ENCODE measurements at regions not wholly inside any gene's neighbourhood (a gene's known extent, or its start where the extent isn't known, plus 50 kb on each side); places are given as distances from the start of the nearest gene placed in this dataset.
"Not testable (repeated sequence)": the region's sequence is repeated elsewhere in the genome, so short reads cannot be mapped to it uniquely, and the experiment has no call there.

DNA sequence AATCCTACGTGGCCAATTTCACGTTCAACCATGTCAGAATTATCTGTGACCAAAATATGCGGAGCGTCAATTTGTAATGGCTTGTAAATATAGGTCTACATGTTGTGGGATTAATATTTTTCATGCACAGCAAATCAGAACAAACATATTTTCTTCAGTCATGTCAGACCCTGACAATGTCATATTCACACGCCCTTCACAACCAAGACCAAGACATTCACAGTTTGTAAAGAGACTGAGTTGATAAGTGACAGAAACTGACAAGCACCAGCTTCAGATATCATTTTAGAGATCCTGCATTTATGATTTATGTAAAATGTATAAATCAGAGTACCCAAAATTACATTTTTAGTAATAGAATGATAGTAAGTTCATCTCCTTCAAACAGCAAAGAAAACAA, 57.3 kb upstream of the NOVA1 start:
- no peak for DNase-seq (ENCODE audit: low read depth, low spot score)

DNA sequence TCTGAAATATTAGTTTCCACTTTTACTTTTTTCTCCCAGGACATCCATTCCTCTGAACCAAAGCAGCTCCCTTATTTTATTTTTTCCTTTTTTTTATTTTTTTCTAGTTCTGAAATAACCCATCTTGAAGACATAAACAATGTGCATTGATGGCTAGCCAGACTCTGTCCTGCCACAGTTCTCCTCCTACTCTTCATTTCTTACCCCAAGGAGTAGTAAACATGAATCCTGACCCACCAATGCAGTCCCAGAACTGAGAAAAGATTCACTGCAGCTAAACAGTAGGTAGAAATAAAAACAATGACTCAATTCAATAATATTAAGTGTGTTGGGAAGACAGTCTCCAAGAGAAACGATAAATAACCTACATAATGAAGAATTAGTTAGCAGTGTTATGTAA, 65.7 kb upstream of the NOVA1 start:
- no peak for DNase-seq (ENCODE audit: low read depth, low spot score)

DNA sequence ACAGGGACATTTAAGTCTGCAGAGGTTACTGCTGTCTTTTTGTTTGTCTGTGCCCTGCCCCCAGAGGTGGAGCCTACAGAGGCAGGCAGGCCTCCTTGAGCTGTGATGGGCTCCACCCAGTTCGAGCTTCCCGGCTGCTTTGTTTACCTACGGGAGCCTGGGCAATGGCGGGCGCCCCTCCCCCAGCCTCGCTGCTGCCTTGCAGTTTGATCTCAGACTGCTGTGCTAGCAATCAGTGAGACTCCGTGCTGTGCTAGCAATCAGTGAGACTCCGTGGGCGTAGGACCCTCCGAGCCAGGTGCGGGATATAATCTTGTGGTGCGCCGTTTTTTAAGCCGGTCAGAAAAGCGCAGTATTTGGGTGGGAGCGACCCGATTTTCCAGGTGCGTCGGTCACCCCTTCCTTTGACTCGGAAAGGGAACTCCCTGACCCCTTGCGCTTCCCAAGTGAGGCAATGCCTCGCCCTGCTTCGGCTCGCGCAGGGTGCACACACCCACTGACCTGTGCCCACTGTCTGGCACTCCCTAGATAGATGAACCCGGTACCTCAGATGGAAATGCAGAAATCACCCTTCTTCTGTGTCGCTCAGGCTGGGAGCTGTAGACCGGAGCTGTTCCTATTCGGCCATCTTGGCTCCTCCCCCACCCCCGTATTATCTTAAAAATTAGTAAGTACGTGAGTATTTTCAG, 81.0 kb upstream of the NOVA1 start:
- DNase-seq (ENCODE audit: low read depth, low spot score), result not testable (repeated sequence)

DNA sequence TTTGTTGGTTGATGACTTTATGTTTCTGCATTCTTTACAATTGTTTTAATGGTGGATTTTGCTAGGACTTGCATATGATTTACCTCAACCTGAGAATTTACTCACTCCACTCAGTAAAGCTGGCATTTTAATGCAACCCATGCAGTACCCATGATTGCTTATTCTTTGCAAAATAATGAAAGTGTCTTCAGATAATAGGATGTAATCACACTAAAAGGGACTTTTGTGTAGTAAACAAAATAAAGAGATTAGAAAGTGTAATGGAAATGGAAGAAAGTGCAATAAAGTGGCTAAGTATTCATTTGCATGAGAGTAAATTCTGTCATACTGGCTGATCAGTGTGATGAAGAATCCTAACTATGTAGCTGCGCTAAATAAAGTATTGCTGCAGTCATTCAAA, 87.6 kb upstream of the NOVA1 start:
- DNase-seq (ENCODE audit: low read depth, low spot score), result no peak

DNA sequence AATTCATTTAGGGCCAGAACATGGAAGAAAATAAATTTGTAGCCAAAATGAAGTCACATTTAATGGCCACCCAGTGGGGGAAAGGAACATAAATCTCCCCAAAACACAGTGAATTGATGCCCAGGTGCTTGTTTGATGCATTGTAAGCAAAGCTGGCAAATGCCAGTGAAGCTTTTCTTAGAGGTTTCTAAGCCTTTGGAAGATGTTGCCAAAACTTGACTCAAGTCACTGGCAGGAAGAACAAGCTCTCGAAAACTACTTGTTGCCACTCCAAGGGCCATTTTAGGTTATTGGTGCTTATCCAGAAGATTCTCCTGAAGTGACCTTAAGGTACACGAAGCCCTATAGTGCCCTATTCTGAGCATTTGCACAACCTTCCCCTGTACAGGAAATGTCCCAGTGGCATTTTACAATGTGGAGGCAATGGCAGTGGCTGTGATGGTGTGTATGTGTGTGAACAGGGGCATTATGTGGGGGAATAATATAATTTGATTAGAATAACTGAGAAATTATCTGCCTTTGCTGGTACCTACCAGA, 89.5 kb upstream of the NOVA1 start:
- DNase-seq (ENCODE audit: low read depth, low spot score), result no peak

DNA sequence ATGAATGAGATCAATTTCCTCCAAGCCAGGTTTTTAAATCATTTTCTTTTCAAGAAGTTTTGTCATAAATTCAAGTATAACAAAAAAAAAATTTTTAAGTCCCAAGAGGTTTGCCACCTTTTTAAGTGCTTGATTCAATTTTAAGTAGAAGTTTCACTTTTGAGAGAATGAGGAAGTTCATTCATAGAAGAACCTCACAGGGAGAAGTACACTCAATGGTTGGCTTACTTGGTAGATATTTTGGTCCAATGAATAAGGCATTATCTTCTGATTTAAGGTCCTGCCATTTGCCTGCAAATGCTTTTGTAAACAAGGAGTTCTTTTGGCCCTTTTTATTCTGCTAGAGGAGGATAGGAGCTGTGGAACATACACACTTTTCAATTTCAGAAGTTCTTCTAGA, 96.7 kb upstream of the NOVA1 start:
- no peak for DNase-seq (ENCODE audit: low read depth, low spot score)

DNA sequence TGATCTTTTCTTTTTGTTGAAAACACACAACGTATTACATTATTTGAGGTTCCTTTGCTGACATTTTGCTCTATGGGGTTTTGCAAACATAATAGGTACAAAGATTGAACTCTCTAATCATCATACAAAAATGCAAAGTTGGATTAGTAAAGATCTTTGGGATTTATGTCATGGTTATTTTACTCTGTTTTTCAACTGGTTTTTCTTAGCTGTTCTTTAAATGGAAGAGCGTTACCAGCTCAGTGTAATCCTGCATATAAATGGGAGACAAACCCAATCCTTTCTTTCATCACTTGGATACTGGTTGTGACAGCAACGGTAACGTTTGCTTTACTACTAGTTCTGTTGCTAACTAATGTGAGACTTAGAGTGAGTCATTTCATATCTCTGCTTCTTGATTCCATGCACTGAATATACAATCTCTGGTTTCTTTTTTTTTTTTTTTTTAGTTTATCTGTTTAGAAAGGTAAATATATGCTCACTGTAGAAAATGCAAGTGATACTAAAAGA, 104.9 kb upstream of the NOVA1 start:
- DNase-seq (ENCODE audit: low read depth, low spot score), result peak; percentile 40

DNA sequence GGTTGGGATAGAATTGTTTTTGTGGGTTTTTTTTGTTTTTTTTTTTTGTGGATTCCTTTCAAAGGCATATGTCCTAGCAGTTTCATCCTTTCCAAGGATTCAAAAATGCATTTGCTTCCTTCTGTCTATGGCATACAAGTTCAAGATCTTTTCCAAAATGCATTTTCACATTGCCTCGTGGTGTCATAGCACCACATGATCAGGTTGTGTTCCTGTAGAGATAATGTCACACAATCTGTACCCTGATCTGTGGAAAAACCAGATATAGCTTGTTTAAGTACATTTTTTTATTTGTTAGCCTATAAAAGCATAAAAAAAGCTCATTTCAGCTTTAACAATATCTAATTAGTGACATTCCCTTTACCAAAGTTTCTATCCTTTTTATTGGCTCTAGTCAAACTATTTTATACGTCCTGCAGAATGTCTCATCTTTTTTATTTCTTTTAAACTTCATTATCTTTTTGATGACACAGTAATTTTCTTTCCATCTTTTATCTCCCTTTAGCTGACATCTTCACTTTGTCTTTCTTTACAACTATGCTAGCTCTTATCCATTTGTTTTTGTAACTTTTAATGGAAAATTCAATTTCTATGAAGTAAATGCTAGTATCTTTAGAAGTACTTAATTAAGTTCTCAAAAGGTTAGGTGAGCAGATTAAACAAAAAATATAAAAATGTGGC, 106.0 kb upstream of the NOVA1 start:
- DNase-seq (ENCODE audit: low read depth, low spot score), result no peak

DNA sequence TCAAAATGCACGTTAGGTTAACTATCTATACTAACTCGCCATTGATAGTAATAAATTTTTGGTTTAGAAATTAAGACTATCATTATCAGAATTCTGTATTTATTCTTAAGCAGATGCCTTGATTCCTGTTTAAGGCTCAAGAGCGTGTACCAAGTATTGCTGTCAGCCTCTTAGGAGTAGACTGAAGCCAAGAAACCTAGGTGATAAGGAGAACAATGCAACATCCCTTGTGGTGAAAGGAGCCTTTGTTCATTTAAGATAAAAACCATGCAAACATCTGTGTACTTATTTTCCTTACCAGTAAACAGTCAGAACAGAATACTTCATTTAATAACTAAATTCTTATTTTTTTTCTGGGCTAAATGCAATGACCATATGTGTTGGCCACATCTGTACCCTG, 109.4 kb upstream of the NOVA1 start:
- DNase-seq (ENCODE audit: low read depth, low spot score), result no peak

DNA sequence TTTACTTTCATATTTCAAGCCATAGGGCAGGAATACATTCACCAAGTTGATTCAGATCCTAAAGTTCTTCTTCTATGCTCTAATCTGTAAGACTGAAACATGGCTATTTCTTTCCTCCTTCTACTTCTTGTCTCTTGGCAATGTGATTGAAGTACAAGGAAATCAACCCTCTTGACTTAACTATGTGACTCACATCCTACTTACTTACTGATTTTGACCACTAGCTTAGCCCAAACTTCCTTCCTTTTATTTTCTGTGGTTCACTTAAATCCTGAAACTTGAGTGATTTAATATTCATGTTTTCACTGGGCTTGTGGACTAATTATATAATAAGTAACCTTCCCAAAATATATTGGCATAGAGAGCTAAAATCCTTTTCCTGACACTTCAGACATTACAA, 111.2 kb upstream of the NOVA1 start:
- peak; percentile 58 for DNase-seq (ENCODE audit: low read depth, low spot score)

DNA sequence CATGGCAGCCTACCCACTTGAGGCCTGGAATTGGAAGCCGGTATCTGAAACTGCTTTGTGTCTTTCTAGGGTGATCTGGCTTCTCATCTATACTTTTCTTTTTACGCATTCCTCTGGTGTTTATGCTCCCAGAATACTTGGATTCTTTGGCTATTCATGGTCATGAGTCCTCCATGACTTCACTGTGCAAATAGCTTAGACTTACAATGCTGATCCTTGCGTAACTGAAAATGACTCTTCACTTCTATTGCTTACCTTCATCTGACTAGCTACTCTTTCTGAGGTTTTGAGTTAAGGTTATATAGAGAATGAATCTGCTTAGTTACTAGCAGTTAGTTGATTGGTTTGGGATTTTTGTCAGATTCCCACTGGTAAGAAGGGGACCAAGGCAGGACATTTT, 121.7 kb upstream of the NOVA1 start:
- DNase-seq (ENCODE audit: low read depth, low spot score), result peak; percentile 63

DNA sequence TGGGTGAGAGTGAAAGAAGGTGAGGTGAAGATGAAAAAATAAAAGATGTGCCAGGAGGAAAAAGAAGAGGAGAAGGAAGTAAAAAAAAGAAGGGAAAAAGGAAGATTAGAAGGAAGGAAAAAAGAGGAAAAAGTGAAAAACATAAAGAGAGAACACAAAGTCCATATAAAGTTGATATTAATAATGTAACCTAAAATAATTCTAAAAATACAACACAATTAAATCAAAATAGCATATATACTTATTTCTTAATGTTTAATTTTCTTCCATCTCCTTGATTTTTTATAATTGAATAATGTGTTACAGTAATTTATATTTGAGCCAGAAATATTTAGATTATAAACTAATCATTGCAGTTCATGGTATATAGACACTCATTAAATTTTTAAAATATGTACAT, 124.4 kb upstream of the NOVA1 start:
- DNase-seq (ENCODE audit: low read depth, low spot score), result no peak

DNA sequence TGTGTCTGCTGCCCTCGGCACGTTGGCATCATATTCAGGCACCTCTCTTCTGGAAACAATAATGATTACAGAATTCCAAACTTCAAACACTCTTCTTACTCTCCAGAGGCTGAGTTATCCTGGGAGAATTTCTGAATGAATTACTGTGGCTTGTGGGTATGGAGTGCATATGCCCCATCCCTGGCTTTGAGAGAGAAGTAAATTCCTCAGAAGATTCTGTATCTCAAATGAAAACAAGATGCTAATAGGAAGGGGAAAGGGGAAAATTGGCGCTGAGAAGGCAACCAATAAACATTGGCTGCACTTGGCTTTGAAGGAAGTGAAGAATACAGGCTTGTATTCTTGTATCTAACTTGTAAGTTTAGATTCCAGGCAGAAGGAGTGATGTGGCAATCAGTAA, 132.0 kb upstream of the NOVA1 start:
- peak; percentile 91 for DNase-seq (ENCODE audit: low read depth, low spot score)

DNA sequence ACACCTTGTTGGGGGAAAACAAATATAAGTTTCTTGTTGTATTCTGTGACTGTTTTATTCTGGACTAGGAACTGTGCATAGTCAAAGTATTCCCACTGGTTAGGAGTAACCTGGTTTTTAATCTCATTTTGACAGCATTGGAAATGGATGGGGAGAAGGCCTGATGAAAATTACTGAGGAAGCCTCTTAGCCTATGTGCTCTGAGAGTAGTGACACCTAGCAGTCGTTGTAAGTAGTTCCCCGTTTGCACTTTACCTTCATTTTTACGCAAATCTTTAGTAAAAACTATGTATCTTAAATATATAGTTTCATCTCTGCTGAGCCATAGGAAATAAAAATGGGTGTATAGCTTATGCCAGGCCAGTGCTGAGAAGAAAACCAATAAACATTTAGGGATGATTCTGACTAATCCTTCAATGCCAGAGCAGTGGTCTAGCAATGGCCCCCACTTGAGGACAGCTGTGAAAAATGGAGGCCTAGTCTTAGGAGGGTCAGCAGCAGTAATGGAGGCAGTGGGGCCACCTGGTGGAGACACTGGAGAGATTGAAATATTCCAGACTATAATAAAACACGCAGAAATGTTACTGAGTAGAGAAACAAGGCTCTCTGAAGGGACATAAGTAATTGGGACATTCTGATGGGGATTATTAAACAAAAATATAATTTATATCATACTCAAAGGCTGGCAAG, 133.2 kb upstream of the NOVA1 start:
- DNase-seq (ENCODE audit: low read depth, low spot score), result peak; percentile 28

DNA sequence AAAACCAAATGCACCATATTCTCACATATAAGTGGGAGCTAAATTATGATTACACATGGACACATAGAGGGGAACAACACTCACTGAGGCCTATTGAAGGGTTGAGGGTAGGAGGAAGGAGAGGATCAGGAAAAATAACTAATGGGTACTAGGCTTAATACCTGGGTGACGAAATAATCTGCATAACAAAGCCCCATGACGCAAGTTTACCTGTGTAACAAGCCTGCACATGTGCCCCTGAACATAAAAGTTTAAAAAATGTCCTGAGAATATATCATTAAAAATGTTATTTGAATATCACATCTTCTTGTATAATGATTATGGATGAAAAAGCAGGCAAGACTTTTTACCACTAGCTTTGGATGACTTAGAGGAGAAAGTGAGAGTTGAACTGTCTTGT, 138.0 kb upstream of the NOVA1 start:
- DNase-seq (ENCODE audit: low read depth, low spot score), result no peak

DNA sequence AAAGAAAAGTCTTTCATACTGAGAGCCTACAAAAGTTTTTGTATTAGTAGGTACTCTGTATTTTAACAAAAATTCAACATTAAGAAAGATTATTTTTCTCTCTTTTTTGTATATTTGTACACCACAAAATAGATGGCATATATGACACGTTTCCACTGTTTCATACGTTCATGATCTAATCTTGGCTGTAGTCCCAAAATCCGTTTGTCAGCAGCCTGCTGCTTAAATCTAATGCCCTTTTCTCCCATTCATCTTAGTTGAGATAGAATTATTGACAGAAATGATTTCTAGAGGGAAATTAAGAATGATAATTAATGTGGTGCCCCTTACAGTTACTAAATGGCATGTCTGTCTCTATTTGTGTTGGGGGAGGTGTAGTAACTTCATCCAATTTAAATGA, 140.7 kb upstream of the NOVA1 start:
- no peak for DNase-seq (ENCODE audit: low read depth, low spot score)

DNA sequence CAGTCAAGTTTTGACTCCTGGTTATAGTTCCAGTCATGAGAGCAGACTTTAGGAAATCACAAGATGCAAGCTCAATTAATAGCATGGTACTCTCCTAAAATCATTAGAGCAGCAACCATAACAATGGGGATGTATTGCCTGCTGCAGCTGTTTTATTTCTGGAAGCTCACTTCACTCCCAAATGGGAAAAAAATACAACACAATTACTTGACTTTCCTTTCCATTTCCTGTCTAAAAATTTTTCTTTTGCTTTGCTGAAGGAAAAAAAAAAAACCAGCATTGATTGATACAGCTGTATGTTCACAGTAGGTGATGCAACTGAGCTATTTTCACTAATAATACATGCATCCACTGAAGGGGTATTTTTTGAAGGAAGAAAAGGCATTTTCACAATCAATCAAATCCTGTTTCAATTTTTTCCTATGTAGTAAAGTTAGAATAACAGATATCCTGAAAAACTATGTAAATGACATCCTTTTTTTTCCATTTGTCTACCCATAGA, 143.9 kb upstream of the NOVA1 start:
- no peak for DNase-seq (ENCODE audit: low read depth, low spot score)

DNA sequence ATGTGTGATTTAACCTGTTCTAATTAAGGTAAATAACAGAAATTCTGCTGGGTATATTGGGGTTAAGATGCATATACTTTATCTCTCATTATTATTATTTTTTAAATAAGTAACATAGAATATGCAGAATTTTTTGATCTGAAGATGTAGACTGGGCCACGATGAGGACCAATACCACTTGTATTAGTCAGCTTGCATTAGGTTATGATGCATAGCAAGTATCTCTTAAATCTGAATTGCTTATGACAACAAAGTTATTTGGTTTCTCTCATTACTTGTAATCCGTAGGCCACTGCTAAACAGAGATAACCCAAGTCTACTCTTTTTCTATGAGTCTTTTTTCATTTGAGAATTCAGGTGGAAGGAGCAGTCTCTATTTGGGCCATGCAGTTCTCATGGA, 145.5 kb upstream of the NOVA1 start:
- DNase-seq (ENCODE audit: low read depth, low spot score), result no peak

DNA sequence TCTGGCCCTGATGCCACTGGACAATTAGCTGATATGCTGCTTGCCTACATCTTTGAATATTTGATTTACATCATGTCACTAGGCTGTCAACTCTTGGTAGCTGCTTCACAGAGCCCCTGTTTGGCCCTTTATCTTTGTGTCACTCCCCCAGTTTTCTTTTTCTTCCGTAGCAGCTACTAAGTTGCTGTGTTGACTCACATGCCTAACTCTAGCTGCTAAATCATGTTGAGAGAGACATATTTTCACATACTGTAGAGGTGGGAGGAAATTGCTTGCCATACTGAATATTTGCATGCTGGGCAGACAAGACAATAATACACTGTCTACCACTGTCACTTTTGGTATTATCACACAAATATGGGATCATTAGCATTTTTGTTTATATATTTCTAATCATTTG, 147.1 kb upstream of the NOVA1 start:
- no peak for DNase-seq (ENCODE audit: low read depth, low spot score)

DNA sequence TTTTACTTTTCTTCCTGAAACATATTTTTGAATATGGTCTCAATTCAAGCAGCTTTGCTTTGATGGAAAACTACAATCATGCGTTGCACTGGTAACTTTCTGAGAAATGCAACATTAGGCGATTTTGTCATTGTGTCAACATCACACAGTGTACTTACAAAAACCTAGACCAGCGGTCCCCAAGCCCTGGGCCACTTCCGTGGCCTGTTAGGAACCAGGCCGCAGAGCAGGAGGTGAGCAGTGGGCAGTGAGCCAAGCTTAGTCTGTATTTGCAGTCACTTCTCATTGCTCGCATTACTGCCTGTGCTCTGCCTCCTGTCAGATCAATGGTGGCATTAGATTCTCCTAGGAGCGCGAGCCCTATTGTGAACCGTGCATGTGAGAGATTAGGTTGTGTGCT, 163.7 kb upstream of the NOVA1 start:
- no peak for DNase-seq (ENCODE audit: low read depth, low spot score)

DNA sequence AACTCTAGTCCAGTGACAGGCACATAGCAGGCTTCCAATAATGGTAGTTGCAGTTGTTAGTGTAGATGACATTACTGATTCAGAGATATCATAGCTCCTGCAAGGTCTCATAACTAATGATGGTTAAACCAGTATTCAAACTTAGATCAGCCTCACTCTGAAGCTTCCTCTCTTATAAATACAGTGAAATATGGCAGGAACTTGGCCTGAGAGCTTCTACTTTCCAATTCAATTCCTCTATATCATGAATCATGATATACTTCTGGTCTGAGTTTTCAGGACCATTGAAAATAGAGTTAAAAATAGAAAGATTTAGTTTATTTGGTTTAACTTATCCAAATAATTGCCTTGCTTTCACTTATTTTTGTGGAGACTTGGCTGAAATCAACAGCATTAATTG, 167.5 kb upstream of the NOVA1 start:
- DNase-seq (ENCODE audit: low read depth, low spot score), result no peak

DNA sequence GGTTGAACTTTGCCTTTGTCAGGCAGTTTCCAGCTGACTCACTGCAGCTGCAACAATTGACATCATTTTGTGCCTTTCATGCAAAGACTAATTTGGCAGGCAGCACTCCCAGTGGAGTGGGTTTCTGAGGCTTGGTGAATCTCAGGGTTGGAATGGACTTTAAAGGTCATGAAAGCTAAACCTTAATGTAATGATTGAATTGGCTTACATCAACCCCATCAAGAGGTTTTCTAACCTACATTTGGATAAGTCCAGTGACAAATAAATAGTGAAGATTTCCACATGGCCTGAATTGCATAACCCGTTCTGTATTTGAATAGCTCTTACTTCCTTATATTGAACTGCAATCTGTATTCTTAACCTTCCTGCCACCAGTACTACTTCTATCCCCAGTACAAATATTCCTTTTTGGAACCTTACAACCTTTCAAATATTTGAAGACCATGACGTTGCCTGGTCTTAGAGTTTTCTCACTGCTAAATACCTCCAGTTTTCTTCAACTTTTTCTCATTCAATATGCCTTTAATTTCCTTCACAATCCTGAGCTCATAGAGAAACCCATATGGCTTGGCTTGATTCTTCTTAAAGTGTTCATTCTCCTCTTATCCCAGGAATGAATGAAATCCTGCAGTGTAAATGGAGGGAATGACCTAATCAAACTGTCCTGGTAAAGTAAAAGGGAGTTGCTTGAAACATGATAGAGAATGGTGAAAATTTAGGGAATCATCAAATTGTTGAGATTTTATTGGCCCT, 168.1 kb upstream of the NOVA1 start:
- DNase-seq (ENCODE audit: low read depth, low spot score), result peak; percentile 82

Measured in astrocyte of the hippocampus (primary cell).